Heart right ventricle (tissue), 16 donors: ENCODE measurements at regions not wholly inside any gene's neighbourhood (a gene's known extent, or its start where the extent isn't known, plus 50 kb on each side); places are given as distances from the start of the nearest gene placed in this dataset.
"Not testable (repeated sequence)": the region's sequence is repeated elsewhere in the genome, so short reads cannot be mapped to it uniquely, and the experiment has no call there.

ENCODE experiments used
- ATAC-seq, 8 donors: fragments of 200-7000 bp; cut with Tn5 transposase; one replicate each; pipeline ENCODE4 v1.9.1; 2020; ENCODE audit warnings: mild to moderate bottlenecking in 8 of 8, moderate library complexity in 8 of 8, moderate number of reproducible peaks in 1 of 8
- DNase-seq, 2 donors: peaks; one replicate each; pipeline ENCODE4 v3.0.0-alpha.2; 2020
- H3K27ac ChIP-seq, 10 donors: fragments of 200-600 bp; sonication (generic) in 2 of 10; one replicate each; pipeline versions ENCODE4 v1.5.0 to v1.8.0; 2020 to 2022; ENCODE audit warnings: mild to moderate bottlenecking in 3 of 10
- H3K27me3 ChIP-seq, 7 donors: fragments of 200-600 bp; one replicate each; pipeline ENCODE4 v1.8.0; 2021 to 2022; ENCODE audit warnings: mild to moderate bottlenecking in 2 of 7
- H3K36me3 ChIP-seq, 9 donors: fragments of 200-600 bp; sonication (generic) in 1 of 9; one replicate each; pipeline versions ENCODE4 v1.5.0 to v1.8.0; 2020 to 2022; ENCODE audit warnings: mild to moderate bottlenecking in 2 of 9
- H3K4me1 ChIP-seq, 9 donors: fragments of 200-600 bp; sonication (generic) in 1 of 9; one replicate each; pipeline versions ENCODE4 v1.5.0 to v1.8.0; 2020 to 2022; ENCODE audit warnings: mild to moderate bottlenecking in 4 of 9
- H3K4me3 ChIP-seq, 10 donors: fragments of 200-600 bp; sonication (generic) in 2 of 10; one replicate each; pipeline versions ENCODE4 v1.5.0 to v1.8.0; 2020 to 2022; ENCODE audit warnings: mild to moderate bottlenecking in 7 of 10, moderate library complexity in 2 of 10
- H3K9me3 ChIP-seq, 11 donors: fragments of 200-600 bp in 10 of 11; sonication (generic) in 2 of 11; one replicate each; pipeline versions ENCODE4 v1.5.0 to v1.8.0; 2013 to 2022; ENCODE audit warnings: mild to moderate bottlenecking in 2 of 11, control low read depth in 1 of 11, moderate library complexity in 1 of 11
- CTCF ChIP-seq, 9 donors: fragments of 200-600 bp; sonication (generic) in 2 of 9; IDR thresholded peaks; one replicate each; pipeline versions ENCODE4 v1.5.0 to v1.8.0; 2021 to 2022; ENCODE audit warnings: antibody characterized with exemption in 9 of 9, mild to moderate bottlenecking in 5 of 9, moderate library complexity in 1 of 9
- WGBS, 2 donors: extraction: QIAGEN DNeasy Blood & Tissue Kit; methylation state at CpG; one replicate each; pipeline ENCODE4 v1.1.7; 2013; ENCODE audit warnings: inconsistent platforms in 1 of 2; 5-methylcytosine and 5-hydroxymethylcytosine counted together
- intact Hi-C, 10 donors: fragments of 100-400 bp; cut with DNase I; formaldehyde crosslinking; loops; one replicate each; pipeline versions ENCODE4 v1.11.1 to v1.14.2; 2022
- donor health status: Arrhythmogenic right ventricular cardiomyopathy.
- donor health status: ischemic (EF 13 %, LVEDD 7.1; RV severe dilation, severe dysfunction).
- donor health status: healthy with polysubstance abuse.
- donor health status: DM: no; HTN: yes; CAD: no.
- donor health status: DM: no; HTN: no; CAD: no.
- donor health status: ischemic (EF 25% LVEDD 6.9; RV normal size, moderate dysfunction).
- donor health status: ischemic (EF 25% LVEDD 5.7; RV mildly dilated, moderate dysfunction).
- donor health status: healthy.
- donor health status: DM: yes; HTN: yes; CAD: no.
- donor health status: Ischemic cardiomyopathy.
- donor health status: ischemic (EF 35%, LVEDD 5.7; RV mildly dilated, moderate dysfunction).
- donor health status: nonischemic (EF 11% LVEDD 7.7; RV severe dilation, severe dysfunction).
- donor health status: DM: yes; HTN: yes; CAD: no.
- donor health status: PGD.
- donor health status: ischemic (EF 29% LVEDD 5.4; RV normal size, mild dysfunction).
- donor health status: nonischemic (EF 23%, LVEDD 6.1; RV moderate dilation, normal function).

GRCh38 chr1:245003246-245003645 is 138.9 kb upstream of the HNRNPU start:
- Histone ChIP-seq H3K27ac (no peak overlapping the region), H3K4me3 (no peak overlapping the region), H3K27me3 (no peaks in the 10 kb centered on the region), H3K4me1 (no peaks in the 10 kb centered on the region), H3K9me3 (no peaks in the 10 kb centered on the region), H3K36me3 (peaks cover 0 to 13% (median 0%) of the 10 kb centered on the region in 9 donors)
- no peak for DNase-seq
- no peak for ATAC-seq
- intact Hi-C loops = no loop called here
- TF ChIP-seq CTCF (IDR thresholded peaks at IDR 0.05) = no peak
- WGBS, 2 donors = 96% methylated on average over 2 of the region's 2 CpGs

- Histone ChIP-seq H3K4me1 (no peaks in the 10 kb centered on the region), H3K27ac (no peak overlapping the region), H3K4me3 (no peak overlapping the region), H3K27me3 (no peaks in the 10 kb centered on the region), H3K36me3 (peaks cover 0 to 13% (median 0%) of the 10 kb centered on the region in 9 donors), H3K9me3 (no peaks in the 10 kb centered on the region)
- intact Hi-C loops = no loop called here
- 83 to 90% methylated on average over 1 of the region's 1 CpG for WGBS, 2 donors
- TF ChIP-seq CTCF (IDR thresholded peaks at IDR 0.05) = no peak
- DNase-seq = no peak
- no peak for ATAC-seq
These were observed 136.9 kb upstream of the HNRNPU start for GRCh38 chr1:245001252-245001651.

- no peak for ATAC-seq
- no peak for TF ChIP-seq CTCF (IDR thresholded peaks at IDR 0.05)
These were observed 136.5 kb upstream of the HNRNPU start for GRCh38 chr1:245000872-245001188.

GRCh38 chr1:244999644-245000043 is 135.3 kb upstream of the HNRNPU start:
- H3K9me3 ChIP-seq, H3K27ac ChIP-seq, DNase-seq, H3K4me1 ChIP-seq, intact Hi-C loops, H3K4me3 ChIP-seq, ATAC-seq, H3K27me3 ChIP-seq: not testable (repeated sequence)
- peaks cover 0 to 13% (median 0%) of the 10 kb centered on the region in 9 donors for H3K36me3 ChIP-seq
- WGBS, 2 donors = 98 to 99% methylated on average over 3 of the region's 3 CpGs

More at GRCh38 chr1:245000872-245001188, 136.5 kb upstream of the HNRNPU start:
- no peak for DNase-seq
- Histone ChIP-seq H3K27ac (no peak overlapping the region), H3K36me3 (peaks cover 0 to 13% (median 0%) of the 10 kb centered on the region in 9 donors), H3K4me1 (no peaks in the 10 kb centered on the region), H3K9me3 (no peaks in the 10 kb centered on the region), H3K4me3 (no peak overlapping the region), H3K27me3 (no peaks in the 10 kb centered on the region)
- intact Hi-C loops = no loop called here

- TF ChIP-seq CTCF (IDR thresholded peaks at IDR 0.05) = no peak
- H3K27me3 ChIP-seq = no peaks in the 10 kb centered on the region
- 86 to 90% methylated on average over 1 of the region's 1 CpG for WGBS, 2 donors
These were observed 134.5 kb upstream of the HNRNPU start for GRCh38 chr1:244998717-244999346.

More at GRCh38 chr1:244998717-244999346, 134.5 kb upstream of the HNRNPU start:
- H3K4me3 ChIP-seq = no peak overlapping the region
- ATAC-seq (no peak), DNase-seq (no peak)
- no peak overlapping the region for H3K27ac ChIP-seq
- intact Hi-C loops = no loop called here
- peaks cover 0 to 13% (median 0%) of the 10 kb centered on the region in 9 donors for H3K36me3 ChIP-seq
- H3K9me3 ChIP-seq = no peaks in the 10 kb centered on the region
- no peaks in the 10 kb centered on the region for H3K4me1 ChIP-seq
